ENCODE measurements at regions not wholly inside any gene's neighbourhood (a gene's known extent, or its start where the extent isn't known, plus 50 kb on each side); places are given as distances from the start of the nearest gene placed in this dataset.

DNA sequence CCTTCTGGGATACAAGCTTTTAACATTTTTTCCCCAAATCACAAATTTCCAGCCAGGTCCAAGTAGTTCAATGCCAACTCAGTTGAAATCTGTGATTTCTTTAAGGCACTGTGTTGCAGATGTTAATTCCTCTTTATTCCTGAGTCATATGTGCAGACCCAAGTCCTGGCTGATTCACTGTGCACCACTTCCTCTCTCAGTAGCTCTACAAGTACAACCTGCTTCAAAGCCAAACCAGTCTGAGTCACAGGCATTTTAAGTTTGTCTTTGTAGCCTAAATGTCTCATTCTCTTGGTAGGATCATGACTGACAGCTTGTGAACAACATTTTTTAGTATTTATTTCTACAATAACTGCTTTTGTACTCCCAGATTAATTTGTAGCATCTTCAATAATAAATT is 165.6 kb upstream of the S100G start:
- Histone ChIP-seq H3K27ac (ENCODE audit: low read depth, low read length, poor library complexity, severe bottlenecking) (no peak overlapping the region), H3K27me3 (replicated peaks; ENCODE audit: insufficient read depth, low read depth, low read length, poor library complexity) (no peaks in the 10 kb centered on the region)
- CTCF ChIA-PET: interaction anchor here (0.7 kb wide), 1 partner anchor 27 kb away, joined by 4 read pairs; no protein-coding TSS in a partner anchor

DNA sequence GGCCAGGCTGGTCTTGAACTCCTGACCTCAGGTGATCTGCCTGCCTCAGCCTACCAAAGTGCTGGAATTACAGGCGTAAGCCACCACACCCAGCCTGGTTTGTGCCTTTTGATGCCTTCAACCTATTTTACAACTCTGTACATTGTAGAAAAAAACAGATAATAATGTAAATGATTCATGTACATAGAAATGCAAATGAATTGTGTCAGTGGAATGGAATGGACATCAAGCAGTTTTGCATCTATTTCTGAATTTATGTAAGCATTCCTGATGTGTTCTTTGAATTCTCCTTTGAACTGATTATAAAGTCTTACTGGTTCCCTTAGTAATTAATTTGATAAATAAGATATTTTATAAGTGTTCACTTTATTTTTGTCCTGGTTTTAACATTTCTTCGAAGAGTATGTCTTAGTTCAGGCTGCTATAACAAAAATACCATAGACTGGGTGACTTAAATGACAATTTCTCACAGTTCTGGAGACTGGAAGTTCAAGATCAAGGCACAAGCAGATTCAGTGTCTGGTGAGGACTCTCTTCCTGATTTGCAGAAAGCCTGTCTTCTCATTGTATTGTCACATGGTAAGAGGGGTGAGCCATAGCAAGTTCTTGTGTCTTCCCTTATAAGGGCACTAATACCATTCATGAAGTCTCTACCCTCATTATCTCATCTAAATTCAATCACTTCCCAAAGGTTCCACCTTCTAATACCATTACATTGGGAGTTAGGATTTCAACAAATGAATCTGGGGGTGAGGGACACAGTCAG is 162.2 kb upstream of the S100G start:
- Histone ChIP-seq H3K36me3 (ENCODE audit: insufficient read depth, low read length, poor library complexity, severe bottlenecking) (no peaks in the 10 kb centered on the region), H3K27me3 (replicated peaks; ENCODE audit: insufficient read depth, low read depth, low read length, poor library complexity) (no peaks in the 10 kb centered on the region), H3K4me1 (ENCODE audit: insufficient read depth, low read length, poor library complexity, severe bottlenecking) (no peaks in the 10 kb centered on the region), H3K4me3 (ENCODE audit: low read depth, low read length, poor library complexity, severe bottlenecking) (no peak overlapping the region), H3K27ac (ENCODE audit: low read depth, low read length, poor library complexity, severe bottlenecking) (no peak overlapping the region), H3K9me3 (ENCODE audit: low read depth, low read length, poor library complexity, severe bottlenecking) (no peaks in the 10 kb centered on the region)
- no TSS peak for BruUV-seq (replicated peaks)
- intact Hi-C loops (cut with micrococcal nuclease; ENCODE audit: unreplicated experiment): no loop called here
- no peak for DNase-seq (ENCODE audit: low spot score)
- POLR2A ChIA-PET (ENCODE audit: low non-redundant PET): no interaction called here
- TF ChIP-seq EZH2 (IDR thresholded peaks at IDR 0.05; ENCODE audit: borderline replicate concordance, low read depth, low read length, poor library complexity, severe bottlenecking): no peak
- TF ChIP-seq, protein P1, sequence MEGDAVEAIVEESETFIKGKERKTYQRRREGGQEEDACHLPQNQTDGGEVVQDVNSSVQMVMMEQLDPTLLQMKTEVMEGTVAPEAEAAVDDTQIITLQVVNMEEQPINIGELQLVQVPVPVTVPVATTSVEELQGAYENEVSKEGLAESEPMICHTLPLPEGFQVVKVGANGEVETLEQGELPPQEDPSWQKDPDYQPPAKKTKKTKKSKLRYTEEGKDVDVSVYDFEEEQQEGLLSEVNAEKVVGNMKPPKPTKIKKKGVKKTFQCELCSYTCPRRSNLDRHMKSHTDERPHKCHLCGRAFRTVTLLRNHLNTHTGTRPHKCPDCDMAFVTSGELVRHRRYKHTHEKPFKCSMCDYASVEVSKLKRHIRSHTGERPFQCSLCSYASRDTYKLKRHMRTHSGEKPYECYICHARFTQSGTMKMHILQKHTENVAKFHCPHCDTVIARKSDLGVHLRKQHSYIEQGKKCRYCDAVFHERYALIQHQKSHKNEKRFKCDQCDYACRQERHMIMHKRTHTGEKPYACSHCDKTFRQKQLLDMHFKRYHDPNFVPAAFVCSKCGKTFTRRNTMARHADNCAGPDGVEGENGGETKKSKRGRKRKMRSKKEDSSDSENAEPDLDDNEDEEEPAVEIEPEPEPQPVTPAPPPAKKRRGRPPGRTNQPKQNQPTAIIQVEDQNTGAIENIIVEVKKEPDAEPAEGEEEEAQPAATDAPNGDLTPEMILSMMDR (conservative IDR thresholded peaks at IDR 0.05; ENCODE audit: low read depth, low read length): no peak
- CTCF ChIA-PET: no interaction called here

More for the DNA sequence above, 165.6 kb upstream of the S100G start:
- Histone ChIP-seq H3K36me3 (ENCODE audit: insufficient read depth, low read length, poor library complexity, severe bottlenecking) (no peaks in the 10 kb centered on the region), H3K9me3 (ENCODE audit: low read depth, low read length, poor library complexity, severe bottlenecking) (no peaks in the 10 kb centered on the region), H3K4me1 (ENCODE audit: insufficient read depth, low read length, poor library complexity, severe bottlenecking) (no peaks in the 10 kb centered on the region), H3K4me3 (ENCODE audit: low read depth, low read length, poor library complexity, severe bottlenecking) (no peak overlapping the region)
- BruUV-seq (replicated peaks): no TSS peak
- TF ChIP-seq, protein P1 (conservative IDR thresholded peaks at IDR 0.05; ENCODE audit: low read depth, low read length): no peak
- no peak for TF ChIP-seq EZH2 (IDR thresholded peaks at IDR 0.05; ENCODE audit: borderline replicate concordance, low read depth, low read length, poor library complexity, severe bottlenecking)
- POLR2A ChIA-PET (ENCODE audit: low non-redundant PET): no interaction called here
- intact Hi-C loops (cut with micrococcal nuclease; ENCODE audit: unreplicated experiment): no loop called here
- peak; percentile 42 for DNase-seq (ENCODE audit: low spot score)

DNA sequence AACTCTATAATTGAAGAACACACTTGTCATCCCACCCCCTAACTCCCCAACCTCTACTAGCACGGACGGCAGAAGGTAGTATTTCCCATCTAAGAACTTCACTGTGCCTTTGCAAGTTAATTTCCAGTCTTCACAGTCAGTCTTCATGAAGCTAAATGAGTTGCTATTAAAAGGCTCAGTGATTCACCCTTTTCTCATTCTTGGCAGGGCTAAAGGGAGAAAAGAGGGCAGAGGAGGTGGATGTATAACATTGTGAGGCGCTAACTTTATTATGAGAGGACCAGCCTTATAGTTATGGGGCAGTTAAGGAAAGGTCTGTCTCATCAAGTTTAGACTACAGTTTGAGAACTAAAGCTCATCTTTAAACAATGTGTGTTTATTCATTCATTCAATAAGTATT is 161.0 kb upstream of the S100G start:
- H3K27me3 ChIP-seq (replicated peaks; ENCODE audit: insufficient read depth, low read depth, low read length, poor library complexity): no peaks in the 10 kb centered on the region
- no peaks in the 10 kb centered on the region for H3K36me3 ChIP-seq (ENCODE audit: insufficient read depth, low read length, poor library complexity, severe bottlenecking)
- DNase-seq (ENCODE audit: low spot score): no peak
- no peaks in the 10 kb centered on the region for H3K9me3 ChIP-seq (ENCODE audit: low read depth, low read length, poor library complexity, severe bottlenecking)
- intact Hi-C loops (cut with micrococcal nuclease; ENCODE audit: unreplicated experiment): no loop called here
- H3K27ac ChIP-seq (ENCODE audit: low read depth, low read length, poor library complexity, severe bottlenecking): no peak overlapping the region
- H3K4me3 ChIP-seq (ENCODE audit: low read depth, low read length, poor library complexity, severe bottlenecking): no peak overlapping the region
- CTCF ChIA-PET: no interaction called here
- no TSS peak for BruUV-seq (replicated peaks)
- no peaks in the 10 kb centered on the region for H3K4me1 ChIP-seq (ENCODE audit: insufficient read depth, low read length, poor library complexity, severe bottlenecking)
- no peak for TF ChIP-seq EZH2 (IDR thresholded peaks at IDR 0.05; ENCODE audit: borderline replicate concordance, low read depth, low read length, poor library complexity, severe bottlenecking)
- TF ChIP-seq, protein P1 (conservative IDR thresholded peaks at IDR 0.05; ENCODE audit: low read depth, low read length): no peak
- POLR2A ChIA-PET (ENCODE audit: low non-redundant PET): no interaction called here

All from A673 (cell line).